HUDEP-2 (cell line): ENCODE measurements at regions not wholly inside any gene's neighbourhood (a gene's known extent, or its start where the extent isn't known, plus 50 kb on each side); places are given as distances from the start of the nearest gene placed in this dataset.
"Not testable (repeated sequence)": the region's sequence is repeated elsewhere in the genome, so short reads cannot be mapped to it uniquely, and the experiment has no call there.

Experiments used
- DNase-seq, 76 experiments: peaks; one replicate each; lab custom pipeline; 2025; ENCODE audit not compliant: unreplicated experiment in 76 of 76; lab: John Stamatoyannopoulos, UW

GRCh38 chr15:36426691-36427090, 152.7 kb upstream of the CDIN1 start:
- no peak for DNase-seq

- DNase-seq, result peak in 51 of 76 experiments; percentile 1 to 81 (median 39)
Measured at GRCh38 chr15:36428102-36428845, 151.2 kb upstream of the CDIN1 start.

GRCh38 chr15:36429707-36430106, 149.7 kb upstream of the CDIN1 start:
- no peak for DNase-seq

- DNase-seq, result no peak
Measured at GRCh38 chr15:36430280-36430679, 149.1 kb upstream of the CDIN1 start.

- no peak for DNase-seq
Measured at GRCh38 chr15:36430726-36431265, 148.6 kb upstream of the CDIN1 start.

- DNase-seq, result no peak
Measured at GRCh38 chr15:36432161-36432560, 147.3 kb upstream of the CDIN1 start.

GRCh38 chr15:36434177-36434576, 145.2 kb upstream of the CDIN1 start:
- no peak for DNase-seq

- no peak for DNase-seq
Measured at GRCh38 chr15:36438499-36438898, 140.9 kb upstream of the CDIN1 start.

GRCh38 chr15:36447373-36447772, 132.1 kb upstream of the CDIN1 start:
- no peak for DNase-seq

GRCh38 chr15:36448418-36448817, 131.0 kb upstream of the CDIN1 start:
- no peak for DNase-seq

- DNase-seq, result peak in 44 of 76 experiments; percentile 1 to 90 (median 66)
Measured at GRCh38 chr15:36449084-36449661, 130.3 kb upstream of the CDIN1 start.

- peak in 7 of 76 experiments; percentile 9 to 55 (median 33) for DNase-seq
Measured at GRCh38 chr15:36449662-36450145, 129.7 kb upstream of the CDIN1 start.

- not testable (repeated sequence) for DNase-seq
Measured at GRCh38 chr15:36454244-36454643, 125.2 kb upstream of the CDIN1 start.

GRCh38 chr15:36458411-36458810, 121.0 kb upstream of the CDIN1 start:
- DNase-seq, result no peak

- DNase-seq, result no peak
Measured at GRCh38 chr15:36465304-36465703, 114.1 kb upstream of the CDIN1 start.

GRCh38 chr15:36468746-36469145, 110.7 kb upstream of the CDIN1 start:
- DNase-seq, result no peak

GRCh38 chr15:36469311-36469966, 110.0 kb upstream of the CDIN1 start:
- no peak for DNase-seq

GRCh38 chr15:36472672-36473071, 106.8 kb upstream of the CDIN1 start:
- no peak for DNase-seq

GRCh38 chr15:36478561-36478960, 100.9 kb upstream of the CDIN1 start:
- DNase-seq, result no peak

- no peak for DNase-seq
Measured at GRCh38 chr15:36479200-36479896, 100.1 kb upstream of the CDIN1 start.

GRCh38 chr15:36481156-36481555, 98.3 kb upstream of the CDIN1 start:
- no peak for DNase-seq
